Pancreas (tissue), 10 donors: ENCODE measurements at regions not wholly inside any gene's neighbourhood (a gene's known extent, or its start where the extent isn't known, plus 50 kb on each side); places are given as distances from the start of the nearest gene placed in this dataset.

Experiments used
- ATAC-seq, 4 donors: fragments of 200-7000 bp; cut with Tn5 transposase; one replicate each; pipeline versions ENCODE4 v1.8.0 to v1.9.1; 2020; ENCODE audit warnings: mild to moderate bottlenecking in 4 of 4, moderate library complexity in 4 of 4
- DNase-seq, 6 donors: peaks; one replicate each; pipeline ENCODE4 v3.0.0-alpha.2; 2020
- FAIRE-seq: peaks from 2 replicates; lab custom pipeline; 2012; peaks lifted over from hg19 to GRCh38; lab: Jason Lieb, UNC
- H3K27ac ChIP-seq, 4 donors: fragments of 200-600 bp; sonication (generic); 1 replicate in 3 of 4; 2 replicates in 1 of 4; pipeline versions ENCODE4 v1.5.0 to v1.8.0; 2020
- H3K27me3 ChIP-seq, 4 donors: fragments of 200-600 bp; one replicate each; pipeline ENCODE4 v1.8.0; 2021
- H3K36me3 ChIP-seq, 3 donors: fragments of 200-600 bp; sonication (generic) in 1 of 3; one replicate each; pipeline versions ENCODE4 v1.5.0 to v1.8.0; 2020 to 2021
- H3K4me1 ChIP-seq, 3 donors: fragments of 200-600 bp; one replicate each; pipeline ENCODE4 v1.8.0; 2021
- H3K4me3 ChIP-seq, 4 donors: fragments of 200-600 bp; sonication (generic) in 2 of 4; one replicate each; pipeline versions ENCODE4 v1.5.0 to v1.8.0; 2020 to 2021
- H3K9me3 ChIP-seq, 4 donors: fragments of 200-600 bp; one replicate each; pipeline ENCODE4 v1.8.0; 2021
- CTCF ChIP-seq, 4 donors: fragments of 200-600 bp; sonication (generic) in 3 of 4; IDR thresholded peaks; one replicate each; pipeline versions ENCODE4 v1.5.0 to v1.8.0; 2021; ENCODE audit warnings: antibody characterized with exemption in 4 of 4
- WGBS, 2 donors: extraction: QIAGEN DNeasy Blood & Tissue Kit; methylation state at CpG; one replicate each; pipeline ENCODE4 v1.1.7; 2013; 5-methylcytosine and 5-hydroxymethylcytosine counted together
- intact Hi-C, 3 donors: fragments of 100-400 bp; cut with DNase I; formaldehyde crosslinking; loops; one replicate each; pipeline versions ENCODE4 v1.11.1 to v1.14.2; 2022
- donor health status: healthy with polysubstance abuse.
- donor health status: DM: no; HTN: no; CAD: no; lungs with moderate emphysema.
- donor health status: DM: no; HTN: no; CAD: no.
- donor health status: control.
- donor health status: control.
- donor health status: Bipolar disorder and iron deficiency.
- donor health status: DM: yes; HTN: yes; CAD: no.
- donor health status: DM: no; HTN: no; CAD: no.
- donor health status: DM: no; HTN: no; CAD: no.
- donor health status: DM: yes; HTN: yes; CAD: no.

- intact Hi-C loops, result no loop called here
- no peak for ATAC-seq
- no peaks in the 10 kb centered on the region for H3K36me3 ChIP-seq
- no peak for TF ChIP-seq CTCF (IDR thresholded peaks at IDR 0.05)
- no peak overlapping the region for H3K27ac ChIP-seq
- H3K9me3 ChIP-seq, result no peaks in the 10 kb centered on the region
- DNase-seq, result no peak
- FAIRE-seq, result no peak
- no peaks in the 10 kb centered on the region for H3K27me3 ChIP-seq
- no peak overlapping the region for H3K4me3 ChIP-seq
- H3K4me1 ChIP-seq, result no peaks in the 10 kb centered on the region
- WGBS, 2 donors, result 79 to 84% methylated on average over 1 of the region's 1 CpG
Observed at GRCh38 chr3:95883801-95884200, 930.6 kb upstream of the EPHA6 start.

GRCh38 chr3:95886616-95887015 lies 927.8 kb upstream of the EPHA6 start:
- WGBS, 2 donors, result 62 to 70% methylated on average over 1 of the region's 1 CpG
- Histone ChIP-seq H3K27ac (no peak overlapping the region), H3K36me3 (no peaks in the 10 kb centered on the region), H3K4me3 (no peak overlapping the region), H3K9me3 (no peaks in the 10 kb centered on the region), H3K4me1 (no peaks in the 10 kb centered on the region), H3K27me3 (no peaks in the 10 kb centered on the region)
- no peak for DNase-seq
- FAIRE-seq, result no peak
- TF ChIP-seq CTCF (IDR thresholded peaks at IDR 0.05), result no peak
- intact Hi-C loops, result no loop called here
- no peak for ATAC-seq

- H3K4me1 ChIP-seq, result no peaks in the 10 kb centered on the region
- no peak overlapping the region for H3K27ac ChIP-seq
- DNase-seq, result no peak
- no peak overlapping the region for H3K4me3 ChIP-seq
- 78 to 81% methylated on average over 2 of the region's 2 CpGs for WGBS, 2 donors
- H3K9me3 ChIP-seq, result no peaks in the 10 kb centered on the region
- no peak for FAIRE-seq
- TF ChIP-seq CTCF (IDR thresholded peaks at IDR 0.05), result no peak
- ATAC-seq, result no peak
- intact Hi-C loops, result no loop called here
- H3K36me3 ChIP-seq, result no peaks in the 10 kb centered on the region
- H3K27me3 ChIP-seq, result no peaks in the 10 kb centered on the region
Observed at GRCh38 chr3:95887114-95887513, 927.3 kb upstream of the EPHA6 start.

- intact Hi-C loops, result no loop called here
- Histone ChIP-seq H3K4me1 (no peaks in the 10 kb centered on the region), H3K27ac (no peak overlapping the region), H3K27me3 (no peaks in the 10 kb centered on the region), H3K9me3 (no peaks in the 10 kb centered on the region), H3K4me3 (no peak overlapping the region), H3K36me3 (no peaks in the 10 kb centered on the region)
- ATAC-seq (no peak), FAIRE-seq (no peak), DNase-seq (no peak)
- WGBS, 2 donors, result 64 to 77% methylated on average over 2 of the region's 2 CpGs
- no peak for TF ChIP-seq CTCF (IDR thresholded peaks at IDR 0.05)
Observed at GRCh38 chr3:95894820-95895219, 919.6 kb upstream of the EPHA6 start.

GRCh38 chr3:95899494-95899893 lies 914.9 kb upstream of the EPHA6 start:
- no peak overlapping the region for H3K4me3 ChIP-seq
- intact Hi-C loops, result no loop called here
- no peak for TF ChIP-seq CTCF (IDR thresholded peaks at IDR 0.05)
- H3K9me3 ChIP-seq, result no peaks in the 10 kb centered on the region
- H3K27ac ChIP-seq, result no peak overlapping the region
- H3K27me3 ChIP-seq, result no peaks in the 10 kb centered on the region
- WGBS, 2 donors, result 59 to 62% methylated on average over 2 of the region's 2 CpGs
- ATAC-seq (no peak), FAIRE-seq (no peak), DNase-seq (no peak)
- no peaks in the 10 kb centered on the region for H3K4me1 ChIP-seq
- H3K36me3 ChIP-seq, result no peaks in the 10 kb centered on the region
